ENCODE measurements at regions not wholly inside any gene's neighbourhood (a gene's known extent, or its start where the extent isn't known, plus 50 kb on each side); places are given as distances from the start of the nearest gene placed in this dataset.

DNA sequence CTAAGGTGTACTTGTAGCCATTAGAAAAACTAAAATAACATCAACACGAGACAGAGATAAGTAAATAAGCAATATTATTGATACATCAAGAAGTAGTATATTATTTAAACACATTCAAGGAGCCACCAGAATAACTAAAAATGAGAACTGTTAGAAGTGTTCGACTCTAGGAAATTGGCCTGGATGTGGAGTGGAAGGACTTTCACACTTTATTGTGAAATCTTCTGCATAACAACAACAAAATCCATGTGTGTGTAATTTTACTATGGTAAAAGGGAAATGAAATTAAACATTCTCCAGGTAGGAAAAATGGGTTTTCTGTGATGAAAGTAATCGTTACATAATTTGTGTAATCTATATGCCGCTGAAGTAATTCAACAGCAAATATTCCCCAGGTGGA, 96.3 kb upstream of the RNF152 start:
- no peak for DNase-seq
- intact Hi-C loops (cut with DNase I), result no loop called here
- no peak for ATAC-seq

DNA sequence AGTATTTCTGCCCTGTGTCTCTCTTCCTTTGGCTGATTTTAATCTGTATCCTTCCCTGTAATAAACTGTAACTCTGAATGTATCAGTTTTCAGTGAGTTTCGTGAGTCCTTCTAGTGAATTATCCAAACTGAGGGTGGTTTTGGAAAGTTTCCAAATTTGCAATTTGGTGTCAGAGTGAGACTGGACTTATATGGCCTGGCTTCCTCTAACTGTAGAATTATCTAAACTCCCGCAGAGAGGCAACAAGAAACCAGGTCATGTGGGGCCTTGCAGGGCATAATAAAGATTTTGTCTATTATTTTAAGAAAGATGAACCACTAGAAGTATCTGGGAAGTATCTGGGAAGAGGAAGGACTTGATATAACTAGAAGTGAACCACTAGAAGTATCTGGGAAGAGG, 95.3 kb upstream of the RNF152 start:
- intact Hi-C loops (cut with DNase I), result no loop called here
- ATAC-seq (no peak), DNase-seq (no peak)

DNA sequence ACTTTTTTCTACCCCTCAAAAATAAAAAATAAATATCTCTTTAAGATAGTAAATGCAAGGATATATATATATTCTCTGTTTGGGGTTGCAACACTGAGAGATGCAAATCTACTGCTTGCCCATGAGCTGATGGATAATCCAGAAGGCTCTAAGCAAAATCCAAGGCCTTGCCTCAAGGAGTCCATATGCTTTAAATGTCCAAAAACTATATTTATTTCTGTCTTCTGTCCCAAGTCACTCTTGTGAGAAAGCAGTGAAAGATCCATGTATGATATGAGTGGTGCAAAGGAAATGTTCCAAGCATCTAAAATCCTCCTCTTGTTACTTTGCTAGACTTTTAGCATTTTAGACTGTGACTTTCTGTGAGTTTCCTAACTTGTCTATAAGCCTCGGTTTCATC, 92.9 kb upstream of the RNF152 start:
- intact Hi-C loops (cut with DNase I), result no loop called here
- no peak for ATAC-seq
- DNase-seq, result no peak

DNA sequence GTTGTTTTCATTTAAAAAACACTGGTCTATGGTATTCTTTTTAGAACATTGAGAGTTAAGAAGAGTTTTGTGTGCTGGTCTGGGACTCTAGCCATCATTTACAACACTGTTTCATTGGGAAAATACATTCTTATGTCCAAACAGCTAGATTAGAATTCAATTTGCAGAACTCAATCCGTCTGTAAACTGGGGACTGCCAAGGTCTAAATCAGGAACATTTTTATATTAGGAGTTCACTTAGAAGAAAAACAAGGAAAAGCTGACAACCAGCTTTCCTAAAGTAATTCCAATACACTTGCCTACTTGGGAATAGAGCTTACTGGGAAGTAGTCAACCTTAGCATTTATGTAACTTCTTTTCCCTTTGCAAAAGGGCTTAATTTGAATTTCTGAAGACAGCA, 91.5 kb upstream of the RNF152 start:
- DNase-seq (no peak), ATAC-seq (peak in 1 of 2 donors; percentile 69)
- intact Hi-C loops (cut with DNase I), result no loop called here

DNA sequence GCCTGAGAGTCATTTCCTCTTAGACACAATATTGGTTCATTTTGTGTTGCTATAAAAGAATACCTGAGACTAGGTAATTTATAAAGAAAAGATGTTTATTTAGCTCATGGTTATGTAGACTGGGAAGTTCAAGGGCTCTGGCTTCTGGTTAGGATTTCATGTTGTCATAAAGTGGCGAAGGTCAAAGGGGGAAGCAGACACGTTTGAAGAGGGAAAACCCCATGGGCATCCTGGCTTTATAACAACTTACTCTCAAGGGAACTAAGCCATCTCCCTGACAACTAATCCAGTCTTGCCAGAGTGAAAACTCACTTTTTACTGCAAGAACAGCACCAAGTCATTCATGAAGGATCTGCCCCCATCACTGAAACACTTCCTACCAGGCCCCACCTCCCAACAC, 89.7 kb upstream of the RNF152 start:
- no peak for ATAC-seq
- intact Hi-C loops (cut with DNase I), result no loop called here
- no peak for DNase-seq

DNA sequence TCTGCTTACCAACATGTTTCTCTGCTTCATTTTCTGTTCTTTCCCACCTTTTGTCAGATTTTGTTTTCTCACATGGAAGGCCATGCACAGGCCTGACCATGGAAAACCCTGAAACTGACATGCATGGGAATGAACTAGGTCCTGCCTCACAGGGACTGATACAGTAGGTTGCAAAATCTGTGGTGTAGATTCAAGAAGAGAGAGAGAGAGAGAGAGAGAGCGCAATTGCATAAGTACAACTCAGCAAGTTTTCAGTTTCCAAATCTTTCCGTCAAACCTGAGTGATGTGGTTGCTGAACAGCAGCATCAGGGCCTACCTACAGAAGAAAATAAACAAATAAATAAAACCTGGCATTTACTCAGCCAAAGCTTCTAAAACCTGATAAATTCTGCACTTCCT, 87.5 kb upstream of the RNF152 start:
- intact Hi-C loops (cut with DNase I), result no loop called here
- no peak for DNase-seq
- ATAC-seq, result peak in 1 of 2 donors; percentile 82

DNA sequence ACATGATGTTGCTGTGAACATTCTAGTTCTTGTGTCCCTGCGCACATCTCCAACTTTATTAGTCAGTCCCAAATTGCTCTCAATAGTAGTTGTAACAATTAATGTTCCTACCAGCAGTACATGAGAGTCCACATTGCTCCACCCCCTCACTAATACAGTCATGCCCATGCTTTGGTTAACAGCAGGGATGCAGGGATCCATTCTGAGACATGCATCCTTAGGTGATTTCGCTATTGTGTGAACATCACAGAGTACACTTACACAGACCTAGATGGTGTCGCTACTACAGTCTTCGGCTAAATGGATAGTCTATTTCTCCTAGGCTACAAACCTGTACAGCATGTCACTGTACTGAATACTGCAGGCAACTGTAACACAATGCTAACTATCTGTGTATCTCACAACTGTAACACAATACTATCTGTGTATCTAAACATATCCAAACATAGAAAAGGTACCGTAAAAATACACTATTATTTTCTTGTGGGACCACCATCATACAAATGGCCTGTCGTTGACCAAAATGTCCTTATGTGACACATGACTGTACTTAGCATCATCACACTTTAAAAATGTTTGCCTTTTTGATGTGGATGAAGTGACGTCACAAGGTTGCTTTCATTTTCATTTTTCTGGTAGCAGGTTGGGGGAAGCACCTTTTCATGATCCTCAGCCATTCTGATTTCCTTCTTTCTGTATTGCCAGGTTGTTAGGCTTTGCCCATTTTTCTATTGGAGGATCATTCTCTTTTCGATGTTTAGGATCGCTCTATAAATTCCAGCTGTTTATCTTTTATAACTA, 82.9 kb upstream of the RNF152 start:
- intact Hi-C loops (cut with DNase I), result no loop called here
- ATAC-seq (no peak), DNase-seq (no peak)

DNA sequence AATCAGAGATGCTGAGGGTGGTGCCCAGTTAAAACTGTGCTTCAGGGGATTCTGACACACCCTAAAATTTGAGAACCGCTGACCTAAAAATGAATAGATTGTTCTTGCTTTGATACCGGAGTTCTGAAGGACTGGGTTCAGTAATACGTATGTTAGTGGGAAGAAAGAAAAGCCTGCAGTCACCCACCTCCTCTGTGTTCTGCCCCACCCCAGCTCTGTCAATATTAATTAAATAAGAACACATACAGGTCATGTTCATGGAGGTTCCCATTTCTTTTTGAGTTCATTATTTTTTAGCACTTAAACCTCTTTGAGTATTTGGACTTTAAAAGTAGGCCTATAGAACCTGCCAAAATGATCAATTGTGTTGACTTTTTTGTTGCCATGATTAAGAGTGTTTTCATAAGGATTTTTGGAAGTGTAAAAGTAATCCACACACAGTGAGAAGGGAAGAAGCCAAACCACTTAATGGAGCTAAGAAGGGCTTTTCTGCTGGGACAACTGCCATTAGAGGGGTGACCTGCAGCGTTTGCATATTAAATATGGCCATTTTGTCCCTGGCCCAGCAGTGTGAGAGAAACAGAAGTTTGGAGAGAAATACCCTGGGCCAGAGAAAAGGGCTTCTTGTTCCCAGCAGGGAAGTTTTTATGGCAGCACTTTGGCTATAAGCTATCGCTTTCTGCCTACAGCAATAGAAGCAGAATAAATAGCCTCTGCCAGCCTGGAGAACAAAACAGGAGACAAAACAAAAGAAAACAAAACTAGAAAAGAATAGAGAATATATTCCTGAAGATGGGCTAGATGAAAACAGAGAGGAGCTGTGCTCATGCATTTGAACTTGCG, 80.7 kb upstream of the RNF152 start:
- ATAC-seq, result no peak
- no peak for DNase-seq

DNA sequence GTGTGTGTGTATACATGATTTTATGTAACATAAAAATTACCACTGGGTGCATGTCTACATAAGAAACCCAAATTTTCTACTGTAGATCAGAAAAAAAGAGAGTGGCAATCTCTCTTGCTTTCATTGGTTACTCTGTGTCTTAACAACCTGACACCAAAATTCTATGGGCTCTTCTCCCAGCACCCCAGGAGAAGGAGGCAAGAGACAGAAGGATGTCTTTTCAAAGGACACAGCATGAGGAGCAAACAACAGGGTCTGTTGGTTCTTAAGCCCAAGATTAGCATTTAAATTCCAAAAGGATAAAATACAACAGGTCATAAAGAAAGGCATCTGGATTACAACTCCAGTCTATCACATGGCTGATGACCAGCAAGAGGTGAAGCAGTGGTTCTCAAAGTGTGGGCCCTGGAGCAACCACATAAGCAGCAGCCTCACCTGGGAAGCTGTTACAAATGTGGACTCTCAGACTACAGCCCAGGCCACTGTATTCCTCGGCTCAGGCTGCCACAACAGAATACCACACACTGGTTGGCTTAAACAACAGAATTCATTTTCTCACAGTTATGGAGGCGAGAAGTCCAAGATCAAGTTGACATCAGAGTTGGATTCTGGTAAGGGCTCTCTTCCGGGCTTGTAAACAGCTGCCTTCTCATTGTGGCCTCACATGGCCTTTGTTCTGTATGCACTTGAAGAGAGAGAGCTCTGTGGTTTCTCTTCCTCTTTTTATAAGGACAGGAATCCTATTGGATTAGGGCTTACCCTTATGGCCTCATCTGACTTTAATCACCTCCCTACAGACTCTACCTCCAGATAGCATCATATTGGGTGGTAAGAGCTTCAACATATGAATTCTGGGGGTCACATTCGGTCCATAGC, 79.8 kb upstream of the RNF152 start:
- intact Hi-C loops (cut with DNase I), result no loop called here
- DNase-seq (no peak), ATAC-seq (peak in 1 of 2 donors; percentile 25)

More for the DNA sequence above, 80.7 kb upstream of the RNF152 start:
- intact Hi-C loops (cut with DNase I), result no loop called here

DNA sequence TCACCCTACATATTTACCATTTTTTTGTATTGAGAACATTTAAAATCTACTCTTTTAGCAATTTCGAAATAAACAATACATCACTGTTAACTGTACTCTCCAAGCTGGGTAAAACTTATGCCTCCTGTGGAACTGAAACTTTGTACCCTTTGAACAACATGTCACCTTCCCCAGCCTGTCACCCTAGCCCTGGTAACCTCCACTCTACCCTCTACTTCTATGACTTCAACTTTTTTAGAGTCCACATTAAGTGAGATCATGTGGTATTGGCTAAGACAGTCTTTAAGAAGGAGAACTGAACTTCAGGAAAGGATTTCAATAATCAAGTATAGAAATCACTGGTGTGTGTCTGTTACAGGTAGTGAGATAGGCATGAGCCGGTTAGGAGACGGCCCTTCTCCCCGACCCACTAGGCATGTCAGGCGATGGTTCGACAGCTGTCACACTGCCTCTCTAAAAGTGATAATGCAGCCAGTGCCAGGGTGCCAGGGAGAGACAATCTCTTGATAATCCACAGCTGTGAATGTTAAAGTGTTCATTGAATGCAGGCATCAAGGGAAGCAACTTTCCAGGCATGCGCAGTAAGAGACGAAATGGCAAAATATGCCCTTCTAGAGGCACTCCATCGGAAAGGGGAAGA, 74.6 kb upstream of the RNF152 start:
- DNase-seq (no peak), ATAC-seq (no peak)
- intact Hi-C loops (cut with DNase I), result no loop called here

DNA sequence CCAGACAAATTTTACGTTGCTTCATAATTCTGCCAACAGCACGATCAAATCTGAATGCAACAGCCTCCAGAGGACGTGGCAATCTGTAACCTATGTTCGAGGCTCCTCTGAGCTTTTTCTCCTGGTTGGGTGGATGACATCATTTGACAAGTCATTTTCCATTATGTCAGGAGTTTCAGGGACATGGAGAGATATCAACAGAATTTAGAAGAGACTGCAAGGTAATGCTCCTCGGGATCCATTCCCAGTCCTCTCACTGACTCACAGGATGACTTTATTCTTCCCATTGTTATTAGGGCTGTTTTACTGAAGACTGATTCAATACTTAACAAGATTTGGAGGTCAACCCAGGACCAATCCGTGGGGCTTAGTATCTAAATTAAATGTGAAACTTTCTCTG, 72.5 kb upstream of the RNF152 start:
- ATAC-seq (no peak), DNase-seq (no peak)
- intact Hi-C loops (cut with DNase I), result no loop called here

DNA sequence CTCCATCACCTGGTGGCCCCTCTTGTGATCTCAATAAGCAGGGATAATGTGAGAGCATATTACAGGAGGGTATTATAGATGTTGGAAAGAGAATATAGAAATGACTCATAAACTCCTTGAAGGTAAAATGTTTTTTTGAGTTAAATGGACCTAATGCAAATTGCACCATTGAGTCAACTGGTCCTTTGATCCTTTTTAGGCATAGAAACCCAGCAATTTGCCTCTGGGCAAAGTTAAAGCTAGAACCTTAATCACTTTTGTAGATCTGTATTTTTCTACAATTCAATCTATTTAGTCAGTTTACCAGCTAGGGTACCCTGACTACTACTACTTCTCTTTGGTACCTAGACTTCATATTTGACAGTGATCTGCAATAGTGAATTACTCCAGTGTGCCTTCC, 71.8 kb upstream of the RNF152 start:
- intact Hi-C loops (cut with DNase I), result no loop called here
- no peak for DNase-seq
- no peak for ATAC-seq

DNA sequence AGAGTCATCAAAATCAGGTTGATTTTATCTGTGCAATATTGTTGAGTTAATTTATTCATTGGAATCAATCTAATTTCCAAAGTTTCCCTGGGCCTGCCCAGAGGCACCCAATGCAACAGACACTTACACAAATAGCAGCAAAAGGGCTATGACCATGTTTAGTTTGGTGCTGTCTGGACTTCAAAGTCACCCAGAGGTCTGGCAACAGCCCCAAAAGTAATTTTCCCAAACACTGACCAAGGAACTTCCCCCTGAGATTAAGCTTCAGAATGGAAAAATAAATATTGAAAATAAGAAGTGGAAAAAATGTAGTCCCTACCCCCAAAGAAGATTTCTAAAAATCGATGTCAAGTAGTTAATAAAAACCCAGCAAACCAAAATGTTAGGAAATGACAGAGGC, 70.9 kb upstream of the RNF152 start:
- ATAC-seq (peak in 1 of 2 donors; percentile 52), DNase-seq (no peak)
- intact Hi-C loops (cut with DNase I), result no loop called here

DNA sequence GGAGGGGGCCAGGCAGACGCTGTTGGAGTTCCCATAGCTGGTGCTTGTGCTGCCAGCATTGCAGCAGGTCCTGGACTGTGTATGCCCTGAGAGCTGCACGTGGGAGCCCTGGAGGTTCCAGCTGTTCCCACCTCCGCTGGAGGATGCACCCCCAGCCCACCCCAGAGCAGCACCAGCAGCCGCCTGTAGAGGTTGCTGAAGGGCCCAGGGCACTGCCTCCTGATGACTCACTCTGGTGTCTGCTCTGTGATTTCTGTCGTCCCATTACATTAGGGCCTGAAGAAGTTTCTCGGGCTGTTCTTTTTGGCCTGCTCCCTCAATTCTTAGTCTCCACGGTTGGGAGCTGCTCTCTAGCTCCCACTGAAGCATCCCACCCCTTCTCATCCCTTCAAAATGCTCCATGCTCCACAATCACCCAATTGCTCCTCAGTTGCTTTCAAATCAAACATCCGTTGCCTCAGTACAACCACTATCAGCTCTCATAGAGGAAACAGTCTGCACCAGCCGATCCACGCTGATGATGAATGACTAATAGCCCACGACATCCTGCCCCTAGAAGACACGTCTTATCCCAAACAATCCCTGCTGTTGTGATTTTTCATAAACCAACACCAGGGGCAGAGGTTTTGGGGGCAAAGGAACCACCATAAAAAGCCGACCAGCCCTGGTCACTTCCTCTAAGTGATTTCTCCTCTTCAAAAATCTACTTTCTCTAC, 65.2 kb upstream of the RNF152 start:
- DNase-seq, result no peak
- no peak for ATAC-seq
- intact Hi-C loops (cut with DNase I), result no loop called here

DNA sequence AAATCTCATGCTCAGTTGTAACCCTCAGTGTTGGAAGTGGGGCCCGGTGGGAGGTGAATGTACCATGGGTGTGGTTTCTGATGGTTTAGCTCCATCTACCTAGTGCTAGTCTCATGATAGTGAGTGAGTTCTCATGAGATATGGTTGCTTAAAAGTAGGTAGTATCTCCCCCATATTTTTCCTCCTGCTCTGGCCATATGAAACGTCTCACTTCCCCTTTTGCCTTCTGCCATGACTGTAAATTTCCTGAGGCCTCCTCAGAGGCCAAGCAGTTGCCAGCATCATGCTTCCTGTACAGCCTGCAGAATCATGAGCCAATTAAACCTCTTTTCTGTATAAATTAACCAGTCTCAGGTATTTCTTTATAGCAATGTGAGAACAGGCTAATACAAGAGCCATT, 62.8 kb upstream of the RNF152 start:
- intact Hi-C loops (cut with DNase I), result no loop called here
- ATAC-seq (no peak), DNase-seq (no peak)

DNA sequence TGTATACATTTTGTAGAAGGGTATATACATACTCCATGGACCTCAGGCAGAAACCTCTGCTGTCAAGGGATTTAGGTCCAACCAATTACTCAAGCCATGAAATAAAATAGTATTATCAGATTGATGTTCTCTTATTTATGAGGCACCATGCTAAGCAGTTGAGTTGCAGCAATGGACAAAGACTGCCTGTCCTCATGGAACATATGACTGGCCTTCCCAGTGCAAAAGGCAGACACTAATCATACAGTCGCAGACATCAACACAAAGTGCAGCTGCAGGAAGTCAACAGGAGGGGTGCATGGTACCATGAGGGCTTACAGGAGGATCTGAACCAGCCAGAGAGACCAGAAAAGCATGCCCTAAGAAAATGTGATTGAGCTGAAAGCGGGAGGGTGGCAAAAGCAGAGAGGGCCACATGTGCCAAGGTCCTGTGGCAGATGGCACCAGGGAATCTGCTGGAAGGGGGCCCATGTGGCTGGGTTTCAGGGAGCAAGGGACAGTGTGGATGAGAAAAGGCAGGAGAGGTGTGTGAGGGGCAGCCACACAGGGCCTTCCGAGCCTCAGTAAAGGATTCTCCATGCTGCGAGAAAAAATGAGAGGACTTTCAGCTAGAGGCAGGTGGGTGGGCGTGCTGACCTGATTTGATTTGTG, 61.4 kb upstream of the RNF152 start:
- intact Hi-C loops (cut with DNase I), result no loop called here
- ATAC-seq, result no peak
- DNase-seq, result no peak

DNA sequence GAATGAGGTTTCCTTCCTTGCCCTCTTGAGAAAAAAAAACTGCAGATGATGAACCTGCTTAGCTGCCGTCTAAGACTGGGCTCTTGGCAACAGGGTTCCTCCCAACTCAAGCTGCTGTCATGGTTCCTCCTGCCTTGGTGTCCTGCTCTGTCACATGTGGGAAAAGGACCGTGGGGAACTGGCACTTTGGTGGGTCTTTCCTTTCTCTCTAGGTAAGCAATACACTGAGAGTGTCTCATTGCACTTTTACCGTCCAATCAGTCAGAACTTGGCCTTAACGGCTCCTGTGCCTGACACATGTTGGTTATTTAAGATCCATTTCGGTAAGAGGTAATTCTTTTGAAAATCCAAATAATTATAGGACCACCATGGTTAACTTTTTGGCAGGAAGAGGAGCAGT, 60.8 kb upstream of the RNF152 start:
- intact Hi-C loops (cut with DNase I), result no loop called here
- ATAC-seq (no peak), DNase-seq (no peak)

DNA sequence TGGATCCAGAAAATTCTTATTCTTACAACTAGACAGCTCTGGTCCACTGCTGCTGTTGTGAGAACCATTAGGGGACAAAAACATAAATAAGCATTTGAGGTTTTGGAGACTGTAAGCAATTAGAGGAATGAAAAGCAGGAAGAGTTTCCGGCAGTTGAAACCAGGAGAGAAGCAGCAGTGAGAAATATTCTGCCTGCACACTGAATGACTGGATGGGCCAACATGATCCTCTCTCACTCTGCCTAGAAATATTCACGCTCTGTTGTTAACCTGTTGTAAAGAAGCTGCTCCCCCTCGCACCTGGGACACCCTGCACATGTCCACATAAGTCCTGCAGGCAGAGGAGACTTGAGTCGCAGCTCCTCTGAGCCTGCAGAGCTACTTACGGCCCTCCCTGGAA, 60.4 kb upstream of the RNF152 start:
- DNase-seq, result no peak
- no peak for ATAC-seq
- intact Hi-C loops (cut with DNase I), result no loop called here

Measured in left cardiac atrium (tissue), 4 donors.